WTC11 (cell line): ENCODE measurements at regions not wholly inside any gene's neighbourhood (a gene's known extent, or its start where the extent isn't known, plus 50 kb on each side); places are given as distances from the start of the nearest gene placed in this dataset.

Source experiments
- ATF1 ChIP-seq: sonication (generic); formaldehyde crosslinking; IDR thresholded peaks from 2 replicates; pipeline ENCODE4 v1.8.1; 2023; ENCODE audit warnings: mild to moderate bottlenecking, moderate library complexity, missing genetic modification reagents
- ETV6 ChIP-seq: sonication (generic); formaldehyde crosslinking; IDR thresholded peaks from 2 replicates; pipeline ENCODE4 v1.8.1; 2022; ENCODE audit warnings: mild to moderate bottlenecking, missing genetic modification reagents
- PRRX2 ChIP-seq: fragments of 250-450 bp; sonication (Bioruptor Pico); IDR thresholded peaks from 2 replicates; pipeline ENCODE4 v1.8.0; 2021; ENCODE audit warnings: mild to moderate bottlenecking
- TEAD4 ChIP-seq: sonication (generic); formaldehyde crosslinking; IDR thresholded peaks from 2 replicates; pipeline ENCODE4 v1.8.0; 2022; ENCODE audit warnings: mild to moderate bottlenecking, missing genetic modification reagents
- TF ChIP-seq, protein P1 (sequence below): fragments of 200-600 bp; IDR thresholded peaks from 2 replicates; pipeline ENCODE4 v1.8.0; 2022; ENCODE audit warnings: antibody characterized with exemption
- TF ChIP-seq, protein P2 (sequence below): sonication (generic); formaldehyde crosslinking; IDR thresholded peaks from 2 replicates; pipeline ENCODE4 v1.8.0; 2022; ENCODE audit warnings: mild to moderate bottlenecking, missing genetic modification reagents
- TF ChIP-seq, protein P3 (sequence below): sonication (generic); formaldehyde crosslinking; IDR thresholded peaks from 2 replicates; pipeline ENCODE4 v1.8.0; 2023; ENCODE audit warnings: missing genetic modification reagents
- TF ChIP-seq, protein P4 (sequence below): sonication (generic); formaldehyde crosslinking; conservative IDR thresholded peaks from 2 replicates; pipeline ENCODE4 v1.8.1; 2023; ENCODE audit warnings: mild to moderate bottlenecking, low read depth, missing genetic modification reagents, moderate library complexity
- TF ChIP-seq, protein P5 (sequence below): sonication (generic); formaldehyde crosslinking; IDR thresholded peaks from 2 replicates; pipeline ENCODE4 v1.8.0; 2022; ENCODE audit warnings: mild to moderate bottlenecking, missing genetic modification reagents
- TF ChIP-seq, protein P6 (sequence below): sonication (generic); formaldehyde crosslinking; IDR thresholded peaks from 2 replicates; pipeline ENCODE4 v1.8.0; 2022; ENCODE audit warnings: mild to moderate bottlenecking, missing genetic modification reagents

DNA sequence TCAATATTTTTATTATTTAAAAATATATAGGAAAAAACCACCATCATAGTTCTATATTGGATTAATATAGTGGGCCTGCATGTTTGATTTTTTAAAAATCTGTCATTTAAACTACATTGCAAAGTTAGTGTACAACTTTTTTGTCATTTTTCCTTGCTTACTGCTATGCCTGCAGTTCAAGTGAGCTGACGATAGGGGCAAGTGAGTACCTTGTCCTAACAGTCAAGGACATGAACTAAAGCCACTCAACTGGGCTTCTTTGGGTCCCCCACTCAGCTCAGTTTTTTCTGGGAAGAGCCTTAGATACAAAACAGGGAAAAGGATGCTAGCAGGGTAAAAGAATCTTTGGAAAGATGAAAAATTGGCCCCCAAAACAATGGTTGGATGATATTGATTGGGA is 269.9 kb downstream of the MAN2A1 start:
- TF ChIP-seq, protein P1, sequence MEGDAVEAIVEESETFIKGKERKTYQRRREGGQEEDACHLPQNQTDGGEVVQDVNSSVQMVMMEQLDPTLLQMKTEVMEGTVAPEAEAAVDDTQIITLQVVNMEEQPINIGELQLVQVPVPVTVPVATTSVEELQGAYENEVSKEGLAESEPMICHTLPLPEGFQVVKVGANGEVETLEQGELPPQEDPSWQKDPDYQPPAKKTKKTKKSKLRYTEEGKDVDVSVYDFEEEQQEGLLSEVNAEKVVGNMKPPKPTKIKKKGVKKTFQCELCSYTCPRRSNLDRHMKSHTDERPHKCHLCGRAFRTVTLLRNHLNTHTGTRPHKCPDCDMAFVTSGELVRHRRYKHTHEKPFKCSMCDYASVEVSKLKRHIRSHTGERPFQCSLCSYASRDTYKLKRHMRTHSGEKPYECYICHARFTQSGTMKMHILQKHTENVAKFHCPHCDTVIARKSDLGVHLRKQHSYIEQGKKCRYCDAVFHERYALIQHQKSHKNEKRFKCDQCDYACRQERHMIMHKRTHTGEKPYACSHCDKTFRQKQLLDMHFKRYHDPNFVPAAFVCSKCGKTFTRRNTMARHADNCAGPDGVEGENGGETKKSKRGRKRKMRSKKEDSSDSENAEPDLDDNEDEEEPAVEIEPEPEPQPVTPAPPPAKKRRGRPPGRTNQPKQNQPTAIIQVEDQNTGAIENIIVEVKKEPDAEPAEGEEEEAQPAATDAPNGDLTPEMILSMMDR, result peak; percentile 53
- TF ChIP-seq PRRX2 (CRISPR knock-in tag) (no peak), TEAD4 (no peak), ETV6 (CRISPR knock-in tag) (no peak), ATF1 (CRISPR knock-in tag) (no peak)
- TF ChIP-seq, protein P2, sequence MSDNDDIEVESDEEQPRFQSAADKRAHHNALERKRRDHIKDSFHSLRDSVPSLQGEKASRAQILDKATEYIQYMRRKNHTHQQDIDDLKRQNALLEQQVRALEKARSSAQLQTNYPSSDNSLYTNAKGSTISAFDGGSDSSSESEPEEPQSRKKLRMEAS (CRISPR knock-in tag), result no peak
- TF ChIP-seq, protein P3, sequence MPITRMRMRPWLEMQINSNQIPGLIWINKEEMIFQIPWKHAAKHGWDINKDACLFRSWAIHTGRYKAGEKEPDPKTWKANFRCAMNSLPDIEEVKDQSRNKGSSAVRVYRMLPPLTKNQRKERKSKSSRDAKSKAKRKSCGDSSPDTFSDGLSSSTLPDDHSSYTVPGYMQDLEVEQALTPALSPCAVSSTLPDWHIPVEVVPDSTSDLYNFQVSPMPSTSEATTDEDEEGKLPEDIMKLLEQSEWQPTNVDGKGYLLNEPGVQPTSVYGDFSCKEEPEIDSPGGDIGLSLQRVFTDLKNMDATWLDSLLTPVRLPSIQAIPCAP (CRISPR knock-in tag), result no peak
- TF ChIP-seq, protein P4, sequence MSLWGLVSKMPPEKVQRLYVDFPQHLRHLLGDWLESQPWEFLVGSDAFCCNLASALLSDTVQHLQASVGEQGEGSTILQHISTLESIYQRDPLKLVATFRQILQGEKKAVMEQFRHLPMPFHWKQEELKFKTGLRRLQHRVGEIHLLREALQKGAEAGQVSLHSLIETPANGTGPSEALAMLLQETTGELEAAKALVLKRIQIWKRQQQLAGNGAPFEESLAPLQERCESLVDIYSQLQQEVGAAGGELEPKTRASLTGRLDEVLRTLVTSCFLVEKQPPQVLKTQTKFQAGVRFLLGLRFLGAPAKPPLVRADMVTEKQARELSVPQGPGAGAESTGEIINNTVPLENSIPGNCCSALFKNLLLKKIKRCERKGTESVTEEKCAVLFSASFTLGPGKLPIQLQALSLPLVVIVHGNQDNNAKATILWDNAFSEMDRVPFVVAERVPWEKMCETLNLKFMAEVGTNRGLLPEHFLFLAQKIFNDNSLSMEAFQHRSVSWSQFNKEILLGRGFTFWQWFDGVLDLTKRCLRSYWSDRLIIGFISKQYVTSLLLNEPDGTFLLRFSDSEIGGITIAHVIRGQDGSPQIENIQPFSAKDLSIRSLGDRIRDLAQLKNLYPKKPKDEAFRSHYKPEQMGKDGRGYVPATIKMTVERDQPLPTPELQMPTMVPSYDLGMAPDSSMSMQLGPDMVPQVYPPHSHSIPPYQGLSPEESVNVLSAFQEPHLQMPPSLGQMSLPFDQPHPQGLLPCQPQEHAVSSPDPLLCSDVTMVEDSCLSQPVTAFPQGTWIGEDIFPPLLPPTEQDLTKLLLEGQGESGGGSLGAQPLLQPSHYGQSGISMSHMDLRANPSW, result no peak
- TF ChIP-seq, protein P5, sequence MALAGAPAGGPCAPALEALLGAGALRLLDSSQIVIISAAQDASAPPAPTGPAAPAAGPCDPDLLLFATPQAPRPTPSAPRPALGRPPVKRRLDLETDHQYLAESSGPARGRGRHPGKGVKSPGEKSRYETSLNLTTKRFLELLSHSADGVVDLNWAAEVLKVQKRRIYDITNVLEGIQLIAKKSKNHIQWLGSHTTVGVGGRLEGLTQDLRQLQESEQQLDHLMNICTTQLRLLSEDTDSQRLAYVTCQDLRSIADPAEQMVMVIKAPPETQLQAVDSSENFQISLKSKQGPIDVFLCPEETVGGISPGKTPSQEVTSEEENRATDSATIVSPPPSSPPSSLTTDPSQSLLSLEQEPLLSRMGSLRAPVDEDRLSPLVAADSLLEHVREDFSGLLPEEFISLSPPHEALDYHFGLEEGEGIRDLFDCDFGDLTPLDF (CRISPR knock-in tag), result no peak
- TF ChIP-seq, protein P6, sequence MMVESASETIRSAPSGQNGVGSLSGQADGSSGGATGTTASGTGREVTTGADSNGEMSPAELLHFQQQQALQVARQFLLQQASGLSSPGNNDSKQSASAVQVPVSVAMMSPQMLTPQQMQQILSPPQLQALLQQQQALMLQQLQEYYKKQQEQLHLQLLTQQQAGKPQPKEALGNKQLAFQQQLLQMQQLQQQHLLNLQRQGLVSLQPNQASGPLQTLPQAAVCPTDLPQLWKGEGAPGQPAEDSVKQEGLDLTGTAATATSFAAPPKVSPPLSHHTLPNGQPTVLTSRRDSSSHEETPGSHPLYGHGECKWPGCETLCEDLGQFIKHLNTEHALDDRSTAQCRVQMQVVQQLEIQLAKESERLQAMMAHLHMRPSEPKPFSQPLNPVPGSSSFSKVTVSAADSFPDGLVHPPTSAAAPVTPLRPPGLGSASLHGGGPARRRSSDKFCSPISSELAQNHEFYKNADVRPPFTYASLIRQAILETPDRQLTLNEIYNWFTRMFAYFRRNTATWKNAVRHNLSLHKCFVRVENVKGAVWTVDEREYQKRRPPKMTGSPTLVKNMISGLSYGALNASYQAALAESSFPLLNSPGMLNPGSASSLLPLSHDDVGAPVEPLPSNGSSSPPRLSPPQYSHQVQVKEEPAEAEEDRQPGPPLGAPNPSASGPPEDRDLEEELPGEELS, result no peak
